ENCODE measurements at regions not wholly inside any gene's neighbourhood (a gene's known extent, or its start where the extent isn't known, plus 50 kb on each side); places are given as distances from the start of the nearest gene placed in this dataset.
A peak's percentile ranks its signal among the peaks of the same experiment; 100 is the strongest.

- Mint-ChIP-seq H3K4me3 (ENCODE audit: unreplicated experiment) (no peak overlapping the region), H3K36me3 (ENCODE audit: low read depth, unreplicated experiment) (no peaks in the 10 kb centered on the region), H3K9me3 (ENCODE audit: unreplicated experiment) (peaks cover 6% of the 10 kb centered on the region), H3K27me3 (ENCODE audit: low read depth, unreplicated experiment) (no peaks in the 10 kb centered on the region), H3K4me1 (ENCODE audit: low read depth, unreplicated experiment) (peaks cover 8% of the 10 kb centered on the region), H3K27ac (ENCODE audit: unreplicated experiment) (peak overlapping the region; percentile 12)
- no peaks in the 10 kb centered on the region for H3K27me3 ChIP-seq (ENCODE audit: insufficient read depth, low read length)
- H3K4me2 ChIP-seq (ENCODE audit: low read length) = no peak overlapping the region
- no peak overlapping the region for H3K27ac ChIP-seq (ENCODE audit: low read depth, low read length)
- FAIRE-seq (no peak), DNase-seq (ENCODE audit: low read depth) (no peak)
- no peaks in the 10 kb centered on the region for H3K36me3 ChIP-seq (ENCODE audit: insufficient read depth, low read length)
- no peak overlapping the region for H3K9ac ChIP-seq (ENCODE audit: low read length)
- no peak overlapping the region for H2AFZ ChIP-seq (ENCODE audit: low read depth, low read length)
- no peak overlapping the region for H3K4me3 ChIP-seq (ENCODE audit: insufficient read depth, low read depth, low read length)
- H4K20me1 ChIP-seq (ENCODE audit: insufficient read depth, low read length) = no peaks in the 10 kb centered on the region
- TF ChIP-seq CTCF (IDR thresholded peaks at IDR 0.05; ENCODE audit: insufficient read depth, low read depth, low read length) (no peak), EZH2 (IDR thresholded peaks at IDR 0.05; ENCODE audit: insufficient read depth, low read length) (no peak)
- no peaks in the 10 kb centered on the region for H3K79me2 ChIP-seq (ENCODE audit: insufficient read depth, low read length)
- H3K4me1 ChIP-seq (ENCODE audit: insufficient read depth, low read length) = no peaks in the 10 kb centered on the region
- H3K9me3 ChIP-seq (ENCODE audit: insufficient read depth, low read depth, low read length) = no peaks in the 10 kb centered on the region
These were observed 367.0 kb downstream of the NR4A2 start for GRCh38 chr2:155965415-155966063.

- TF ChIP-seq EZH2 (IDR thresholded peaks at IDR 0.05; ENCODE audit: insufficient read depth, low read length) = no peak
- no peak for TF ChIP-seq CTCF (IDR thresholded peaks at IDR 0.05; ENCODE audit: insufficient read depth, low read depth, low read length)
- Mint-ChIP-seq H3K9me3 (ENCODE audit: unreplicated experiment) (peaks cover 6% of the 10 kb centered on the region), H3K36me3 (ENCODE audit: low read depth, unreplicated experiment) (no peaks in the 10 kb centered on the region), H3K27me3 (ENCODE audit: low read depth, unreplicated experiment) (no peaks in the 10 kb centered on the region), H3K4me1 (ENCODE audit: low read depth, unreplicated experiment) (peaks cover 8% of the 10 kb centered on the region), H3K27ac (ENCODE audit: unreplicated experiment) (no peak overlapping the region), H3K4me3 (ENCODE audit: unreplicated experiment) (no peak overlapping the region)
- Histone ChIP-seq H3K4me1 (ENCODE audit: insufficient read depth, low read length) (no peaks in the 10 kb centered on the region), H3K4me3 (ENCODE audit: insufficient read depth, low read depth, low read length) (no peak overlapping the region), H3K27ac (ENCODE audit: low read depth, low read length) (no peak overlapping the region), H2AFZ (ENCODE audit: low read depth, low read length) (no peak overlapping the region), H3K9ac (ENCODE audit: low read length) (no peak overlapping the region), H3K79me2 (ENCODE audit: insufficient read depth, low read length) (no peaks in the 10 kb centered on the region), H3K36me3 (ENCODE audit: insufficient read depth, low read length) (no peaks in the 10 kb centered on the region), H3K9me3 (ENCODE audit: insufficient read depth, low read depth, low read length) (no peaks in the 10 kb centered on the region), H3K4me2 (ENCODE audit: low read length) (no peak overlapping the region), H4K20me1 (ENCODE audit: insufficient read depth, low read length) (no peaks in the 10 kb centered on the region), H3K27me3 (ENCODE audit: insufficient read depth, low read length) (no peaks in the 10 kb centered on the region)
- FAIRE-seq = no peak
- DNase-seq (ENCODE audit: low read depth) = no peak
These were observed 370.9 kb downstream of the NR4A2 start for GRCh38 chr2:155961641-155962040.

GRCh38 chr2:155958834-155959233 is 373.7 kb downstream of the NR4A2 start:
- Histone ChIP-seq H4K20me1 (ENCODE audit: insufficient read depth, low read length) (no peaks in the 10 kb centered on the region), H3K27ac (ENCODE audit: low read depth, low read length) (no peak overlapping the region), H3K9me3 (ENCODE audit: insufficient read depth, low read depth, low read length) (no peaks in the 10 kb centered on the region), H3K4me1 (ENCODE audit: insufficient read depth, low read length) (no peaks in the 10 kb centered on the region), H3K79me2 (ENCODE audit: insufficient read depth, low read length) (no peaks in the 10 kb centered on the region), H2AFZ (ENCODE audit: low read depth, low read length) (no peak overlapping the region), H3K36me3 (ENCODE audit: insufficient read depth, low read length) (no peaks in the 10 kb centered on the region), H3K27me3 (ENCODE audit: insufficient read depth, low read length) (no peaks in the 10 kb centered on the region), H3K4me2 (ENCODE audit: low read length) (no peak overlapping the region), H3K4me3 (ENCODE audit: insufficient read depth, low read depth, low read length) (no peak overlapping the region), H3K9ac (ENCODE audit: low read length) (no peak overlapping the region)
- H3K4me3 Mint-ChIP-seq (ENCODE audit: unreplicated experiment) = no peak overlapping the region
- TF ChIP-seq CTCF (IDR thresholded peaks at IDR 0.05; ENCODE audit: insufficient read depth, low read depth, low read length) (no peak), EZH2 (IDR thresholded peaks at IDR 0.05; ENCODE audit: insufficient read depth, low read length) (no peak)
- FAIRE-seq (no peak), DNase-seq (ENCODE audit: low read depth) (no peak)
- no peaks in the 10 kb centered on the region for H3K27me3 Mint-ChIP-seq (ENCODE audit: low read depth, unreplicated experiment)
- H3K27ac Mint-ChIP-seq (ENCODE audit: unreplicated experiment) = no peak overlapping the region
- no peaks in the 10 kb centered on the region for H3K36me3 Mint-ChIP-seq (ENCODE audit: low read depth, unreplicated experiment)
- H3K4me1 Mint-ChIP-seq (ENCODE audit: low read depth, unreplicated experiment) = no peaks in the 10 kb centered on the region
- no peaks in the 10 kb centered on the region for H3K9me3 Mint-ChIP-seq (ENCODE audit: unreplicated experiment)

All from astrocyte (in vitro differentiated cells and primary cell).